ENCODE measurements at regions not wholly inside any gene's neighbourhood (a gene's known extent, or its start where the extent isn't known, plus 50 kb on each side); places are given as distances from the start of the nearest gene placed in this dataset.
"Not testable (repeated sequence)": the region's sequence is repeated elsewhere in the genome, so short reads cannot be mapped to it uniquely, and the experiment has no call there.

DNA sequence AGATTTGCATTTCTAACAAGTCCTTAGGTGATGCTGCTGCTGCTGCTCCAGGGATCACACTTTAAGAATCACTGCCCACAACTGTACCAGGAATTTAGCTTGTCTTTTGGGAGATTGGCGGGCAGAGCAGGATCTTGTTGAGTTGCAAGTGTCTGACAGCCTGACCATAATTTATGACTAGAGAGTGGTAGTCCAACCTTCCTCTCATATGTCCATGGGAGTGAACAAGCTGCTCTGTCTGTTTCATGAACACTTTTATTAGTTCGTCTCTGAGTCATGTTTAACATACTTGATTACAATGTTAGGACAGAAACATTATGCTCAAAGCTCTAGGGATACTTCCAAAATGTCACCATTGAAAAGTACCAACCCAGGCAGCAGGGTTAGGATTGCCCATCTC is 169.6 kb downstream of the TGFB2 start:
- Histone ChIP-seq H3K36me3 (ENCODE audit: control insufficient read depth, insufficient read depth, low read length) (no peaks in the 10 kb centered on the region), H3K9ac (ENCODE audit: low read length) (no peak overlapping the region), H3K27ac (ENCODE audit: low read depth, low read length) (no peak overlapping the region), H3K4me3 (ENCODE audit: low read length) (no peak overlapping the region), H3K4me1 (ENCODE audit: control insufficient read depth, insufficient read depth, low read length) (no peaks in the 10 kb centered on the region), H3K27me3 (ENCODE audit: control insufficient read depth, insufficient read depth, low read length) (no peaks in the 10 kb centered on the region)

DNA sequence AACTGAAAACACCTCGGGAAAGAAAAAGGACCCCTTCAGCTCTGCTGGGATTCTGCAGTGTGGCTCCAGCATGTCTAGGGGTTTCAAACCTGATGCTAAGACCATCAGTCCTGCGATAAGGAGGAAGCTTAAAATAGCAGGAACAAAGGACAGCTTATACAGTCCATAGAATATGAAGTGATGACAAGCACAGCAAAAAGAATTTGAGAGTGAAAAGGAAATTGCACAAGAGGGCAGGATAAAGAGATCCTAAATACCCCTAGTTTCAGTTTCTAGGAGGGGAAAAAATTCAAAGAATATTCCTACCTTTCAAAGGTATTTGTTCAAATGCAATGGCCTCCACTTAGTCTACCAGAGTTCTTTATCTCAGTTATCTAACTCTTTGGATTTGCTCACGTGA is 171.4 kb downstream of the TGFB2 start:
- no peaks in the 10 kb centered on the region for H3K27me3 ChIP-seq (ENCODE audit: control insufficient read depth, insufficient read depth, low read length)
- H3K4me3 ChIP-seq (ENCODE audit: low read length), result no peak overlapping the region
- no peaks in the 10 kb centered on the region for H3K4me1 ChIP-seq (ENCODE audit: control insufficient read depth, insufficient read depth, low read length)
- no peak overlapping the region for H3K9ac ChIP-seq (ENCODE audit: low read length)
- H3K27ac ChIP-seq (ENCODE audit: low read depth, low read length), result no peak overlapping the region
- no peaks in the 10 kb centered on the region for H3K36me3 ChIP-seq (ENCODE audit: control insufficient read depth, insufficient read depth, low read length)

DNA sequence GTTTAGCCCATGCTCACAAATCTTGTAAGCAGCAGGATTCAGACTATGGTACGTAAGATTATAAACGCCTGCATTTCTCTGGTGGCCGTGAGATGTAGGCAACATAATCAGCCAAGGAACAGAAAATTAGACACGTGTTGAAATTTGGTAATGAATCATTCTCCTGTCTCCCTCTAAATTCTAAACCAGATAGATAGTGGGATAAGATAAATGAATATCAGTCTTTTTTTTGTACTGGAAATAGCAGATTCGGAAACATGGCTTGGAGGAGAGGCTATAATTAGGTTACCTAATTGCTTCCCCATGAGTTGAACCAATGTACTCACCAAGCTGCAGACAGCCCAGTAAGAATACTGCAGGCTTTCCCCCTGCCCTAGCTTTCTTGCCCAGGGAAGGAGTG is 172.3 kb downstream of the TGFB2 start:
- Histone ChIP-seq H3K4me3 (ENCODE audit: low read length) (no peak overlapping the region), H3K27me3 (ENCODE audit: control insufficient read depth, insufficient read depth, low read length) (no peaks in the 10 kb centered on the region), H3K27ac (ENCODE audit: low read depth, low read length) (no peak overlapping the region), H3K36me3 (ENCODE audit: control insufficient read depth, insufficient read depth, low read length) (no peaks in the 10 kb centered on the region), H3K9ac (ENCODE audit: low read length) (no peak overlapping the region), H3K4me1 (ENCODE audit: control insufficient read depth, insufficient read depth, low read length) (no peaks in the 10 kb centered on the region)

GRCh38 chr1:218518216-218518740 is 173.1 kb downstream of the TGFB2 start:
- no peak overlapping the region for H3K4me3 ChIP-seq (ENCODE audit: low read length)
- no peaks in the 10 kb centered on the region for H3K4me1 ChIP-seq (ENCODE audit: control insufficient read depth, insufficient read depth, low read length)
- H3K9ac ChIP-seq (ENCODE audit: low read length), result no peak overlapping the region
- no peaks in the 10 kb centered on the region for H3K27me3 ChIP-seq (ENCODE audit: control insufficient read depth, insufficient read depth, low read length)
- H3K27ac ChIP-seq (ENCODE audit: low read depth, low read length), result no peak overlapping the region
- no peaks in the 10 kb centered on the region for H3K36me3 ChIP-seq (ENCODE audit: control insufficient read depth, insufficient read depth, low read length)

GRCh38 chr1:218520646-218521045 is 175.5 kb downstream of the TGFB2 start:
- H3K9ac ChIP-seq (ENCODE audit: low read length); H3K36me3 ChIP-seq (ENCODE audit: control insufficient read depth, insufficient read depth, low read length); H3K27ac ChIP-seq (ENCODE audit: low read depth, low read length); H3K4me1 ChIP-seq (ENCODE audit: control insufficient read depth, insufficient read depth, low read length); H3K4me3 ChIP-seq (ENCODE audit: low read length); H3K27me3 ChIP-seq (ENCODE audit: control insufficient read depth, insufficient read depth, low read length): not testable (repeated sequence)

DNA sequence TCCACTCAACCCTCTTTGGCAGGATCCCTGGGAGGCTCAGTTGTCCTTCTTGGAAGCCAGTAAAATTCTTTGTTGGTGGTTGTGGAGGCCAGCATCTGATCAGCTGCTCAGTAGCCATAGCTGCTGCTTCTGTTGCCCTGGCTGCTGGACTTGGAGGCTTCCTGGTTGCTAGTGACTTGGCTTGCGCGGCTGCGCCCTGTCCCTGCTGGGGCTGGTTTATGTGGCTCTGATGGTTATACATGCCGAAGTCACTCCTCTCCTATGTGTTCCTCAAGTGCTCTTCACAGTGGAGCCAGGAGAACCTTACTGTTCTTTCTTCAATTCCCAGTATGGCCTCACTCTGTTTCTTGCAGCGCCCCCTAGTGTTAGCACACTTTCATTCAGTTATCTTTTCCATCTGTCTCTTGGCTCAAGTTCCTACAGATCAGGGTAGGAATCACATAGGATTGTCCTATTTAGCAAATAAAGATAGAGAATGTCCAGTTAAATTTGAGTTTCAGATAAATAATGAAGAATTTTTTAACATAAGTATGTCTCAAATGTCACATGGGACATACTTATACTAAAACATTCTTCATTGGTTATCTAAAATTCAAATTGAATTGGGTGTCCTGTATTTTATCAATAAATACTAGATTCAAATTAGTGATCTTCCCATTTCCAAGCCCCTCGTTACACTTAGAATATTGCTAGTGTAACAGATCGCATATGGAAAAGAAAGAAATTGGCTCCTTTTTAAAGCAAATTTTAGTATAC is 176.5 kb downstream of the TGFB2 start:
- Histone ChIP-seq H3K36me3 (ENCODE audit: control insufficient read depth, insufficient read depth, low read length) (no peaks in the 10 kb centered on the region), H3K4me3 (ENCODE audit: low read length) (no peak overlapping the region), H3K9ac (ENCODE audit: low read length) (no peak overlapping the region), H3K27me3 (ENCODE audit: control insufficient read depth, insufficient read depth, low read length) (no peaks in the 10 kb centered on the region), H3K27ac (ENCODE audit: low read depth, low read length) (no peak overlapping the region), H3K4me1 (ENCODE audit: control insufficient read depth, insufficient read depth, low read length) (no peaks in the 10 kb centered on the region)

- no peaks in the 10 kb centered on the region for H3K36me3 ChIP-seq (ENCODE audit: control insufficient read depth, insufficient read depth, low read length)
- H3K9ac ChIP-seq (ENCODE audit: low read length), result no peak overlapping the region
- no peaks in the 10 kb centered on the region for H3K27me3 ChIP-seq (ENCODE audit: control insufficient read depth, insufficient read depth, low read length)
These were observed 179.4 kb downstream of the TGFB2 start for GRCh38 chr1:218524526-218524925.

DNA sequence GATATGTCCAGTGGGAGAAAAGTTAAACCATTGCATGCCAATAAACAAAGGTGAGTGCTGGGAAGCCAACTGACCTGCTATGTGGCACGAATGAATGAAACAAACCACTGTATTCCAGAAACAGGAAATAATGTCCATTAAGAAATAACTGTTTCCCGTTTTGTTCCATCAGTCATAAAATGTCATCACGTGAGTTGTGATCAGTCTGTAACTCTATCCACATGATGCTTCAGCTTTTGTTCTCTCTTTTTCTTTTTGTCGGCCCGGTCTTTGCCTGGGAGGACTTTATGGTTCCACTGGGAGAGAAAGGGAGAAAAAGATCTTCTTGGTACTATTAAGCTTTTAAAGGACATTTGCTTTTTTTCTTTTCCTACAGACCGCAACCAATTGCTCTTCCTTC is 179.9 kb downstream of the TGFB2 start:
- no peak overlapping the region for H3K27ac ChIP-seq (ENCODE audit: low read depth, low read length)
- no peak overlapping the region for H3K4me3 ChIP-seq (ENCODE audit: low read length)
- H3K27me3 ChIP-seq (ENCODE audit: control insufficient read depth, insufficient read depth, low read length), result no peaks in the 10 kb centered on the region
- no peak overlapping the region for H3K9ac ChIP-seq (ENCODE audit: low read length)
- no peaks in the 10 kb centered on the region for H3K4me1 ChIP-seq (ENCODE audit: control insufficient read depth, insufficient read depth, low read length)
- H3K36me3 ChIP-seq (ENCODE audit: control insufficient read depth, insufficient read depth, low read length), result no peaks in the 10 kb centered on the region

More at GRCh38 chr1:218524526-218524925, 179.4 kb downstream of the TGFB2 start:
- Histone ChIP-seq H3K27ac (ENCODE audit: low read depth, low read length) (no peak overlapping the region), H3K4me1 (ENCODE audit: control insufficient read depth, insufficient read depth, low read length) (no peaks in the 10 kb centered on the region), H3K4me3 (ENCODE audit: low read length) (no peak overlapping the region)

- Histone ChIP-seq H3K27ac (ENCODE audit: low read depth, low read length) (no peak overlapping the region), H3K36me3 (ENCODE audit: control insufficient read depth, insufficient read depth, low read length) (no peaks in the 10 kb centered on the region), H3K4me3 (ENCODE audit: low read length) (no peak overlapping the region), H3K27me3 (ENCODE audit: control insufficient read depth, insufficient read depth, low read length) (no peaks in the 10 kb centered on the region), H3K9ac (ENCODE audit: low read length) (no peak overlapping the region), H3K4me1 (ENCODE audit: control insufficient read depth, insufficient read depth, low read length) (no peaks in the 10 kb centered on the region)
These were observed 180.5 kb downstream of the TGFB2 start for GRCh38 chr1:218525451-218526197.

GRCh38 chr1:218526198-218526580 is 181.1 kb downstream of the TGFB2 start:
- no peaks in the 10 kb centered on the region for H3K4me1 ChIP-seq (ENCODE audit: control insufficient read depth, insufficient read depth, low read length)
- no peak overlapping the region for H3K4me3 ChIP-seq (ENCODE audit: low read length)
- no peak overlapping the region for H3K9ac ChIP-seq (ENCODE audit: low read length)
- H3K27me3 ChIP-seq (ENCODE audit: control insufficient read depth, insufficient read depth, low read length), result no peaks in the 10 kb centered on the region
- no peak overlapping the region for H3K27ac ChIP-seq (ENCODE audit: low read depth, low read length)
- no peaks in the 10 kb centered on the region for H3K36me3 ChIP-seq (ENCODE audit: control insufficient read depth, insufficient read depth, low read length)

- no peaks in the 10 kb centered on the region for H3K4me1 ChIP-seq (ENCODE audit: control insufficient read depth, insufficient read depth, low read length)
- H3K9ac ChIP-seq (ENCODE audit: low read length), result no peak overlapping the region
- no peak overlapping the region for H3K27ac ChIP-seq (ENCODE audit: low read depth, low read length)
These were observed 182.6 kb downstream of the TGFB2 start for GRCh38 chr1:218527737-218528136.

GRCh38 chr1:218529646-218530300 is 184.6 kb downstream of the TGFB2 start:
- Histone ChIP-seq H3K4me3 (ENCODE audit: low read length) (no peak overlapping the region), H3K9ac (ENCODE audit: low read length) (no peak overlapping the region)

More at GRCh38 chr1:218527737-218528136, 182.6 kb downstream of the TGFB2 start:
- Histone ChIP-seq H3K36me3 (ENCODE audit: control insufficient read depth, insufficient read depth, low read length) (no peaks in the 10 kb centered on the region), H3K27me3 (ENCODE audit: control insufficient read depth, insufficient read depth, low read length) (no peaks in the 10 kb centered on the region), H3K4me3 (ENCODE audit: low read length) (no peak overlapping the region)

More at GRCh38 chr1:218529646-218530300, 184.6 kb downstream of the TGFB2 start:
- Histone ChIP-seq H3K36me3 (ENCODE audit: control insufficient read depth, insufficient read depth, low read length) (no peaks in the 10 kb centered on the region), H3K27me3 (ENCODE audit: control insufficient read depth, insufficient read depth, low read length) (no peaks in the 10 kb centered on the region), H3K27ac (ENCODE audit: low read depth, low read length) (no peak overlapping the region), H3K4me1 (ENCODE audit: control insufficient read depth, insufficient read depth, low read length) (no peaks in the 10 kb centered on the region)

Measured in rectal smooth muscle tissue (tissue), 1 donor.